HG03565 (cell line): ENCODE measurements at regions not wholly inside any gene's neighbourhood (a gene's known extent, or its start where the extent isn't known, plus 50 kb on each side); places are given as distances from the start of the nearest gene placed in this dataset.

Experiments
- ATAC-seq: cut with Tn5 transposase; IDR thresholded peaks from one replicate; pipeline ENCODE4 v1.9.1; 2021; ENCODE audit warnings: mild to moderate bottlenecking, moderate library complexity; ENCODE audit not compliant: unreplicated experiment

- ATAC-seq = no peak
Observed at GRCh38 chr4:41384992-41385391, 128.3 kb downstream of the UCHL1 start.

- ATAC-seq = no peak
Observed at GRCh38 chr4:41385481-41385880, 128.8 kb downstream of the UCHL1 start.

- ATAC-seq = no peak
Observed at GRCh38 chr4:41388080-41388479, 131.4 kb downstream of the UCHL1 start.

- ATAC-seq = no peak
Observed at GRCh38 chr4:41389356-41389755, 132.6 kb downstream of the UCHL1 start.

- ATAC-seq = no peak
Observed at GRCh38 chr4:41390661-41391060, 133.9 kb downstream of the UCHL1 start.

- no peak for ATAC-seq
Observed at GRCh38 chr4:41391271-41391670, 134.5 kb downstream of the UCHL1 start.

GRCh38 chr4:41394481-41394894 lies 137.8 kb downstream of the UCHL1 start:
- no peak for ATAC-seq

- ATAC-seq = no peak
Observed at GRCh38 chr4:41396214-41396613, 139.5 kb downstream of the UCHL1 start.

- ATAC-seq = no peak
Observed at GRCh38 chr4:41396869-41397268, 140.1 kb downstream of the UCHL1 start.

GRCh38 chr4:41399231-41399630 lies 138.7 kb upstream of the LIMCH1 start:
- no peak for ATAC-seq

- no peak for ATAC-seq
Observed at GRCh38 chr4:41400296-41400695, 137.7 kb upstream of the LIMCH1 start.

- ATAC-seq = no peak
Observed at GRCh38 chr4:41405464-41406112, 132.4 kb upstream of the LIMCH1 start.

- ATAC-seq = no peak
Observed at GRCh38 chr4:41406113-41406516, 131.8 kb upstream of the LIMCH1 start.

GRCh38 chr4:41408150-41408549 lies 129.8 kb upstream of the LIMCH1 start:
- ATAC-seq = no peak

GRCh38 chr4:41408859-41409593 lies 128.9 kb upstream of the LIMCH1 start:
- ATAC-seq = no peak

- ATAC-seq = no peak
Observed at GRCh38 chr4:41409594-41409895, 128.4 kb upstream of the LIMCH1 start.

GRCh38 chr4:41410049-41410448 lies 127.9 kb upstream of the LIMCH1 start:
- ATAC-seq = no peak

GRCh38 chr4:41413670-41414411 lies 124.1 kb upstream of the LIMCH1 start:
- no peak for ATAC-seq

GRCh38 chr4:41414412-41414779 lies 123.6 kb upstream of the LIMCH1 start:
- no peak for ATAC-seq

- no peak for ATAC-seq
Observed at GRCh38 chr4:41418444-41418843, 119.5 kb upstream of the LIMCH1 start.

- no peak for ATAC-seq
Observed at GRCh38 chr4:41420541-41420940, 117.4 kb upstream of the LIMCH1 start.

GRCh38 chr4:41423117-41423516 lies 114.8 kb upstream of the LIMCH1 start:
- no peak for ATAC-seq
